ENCODE measurements at regions not wholly inside any gene's neighbourhood (a gene's known extent, or its start where the extent isn't known, plus 50 kb on each side); places are given as distances from the start of the nearest gene placed in this dataset.

DNA sequence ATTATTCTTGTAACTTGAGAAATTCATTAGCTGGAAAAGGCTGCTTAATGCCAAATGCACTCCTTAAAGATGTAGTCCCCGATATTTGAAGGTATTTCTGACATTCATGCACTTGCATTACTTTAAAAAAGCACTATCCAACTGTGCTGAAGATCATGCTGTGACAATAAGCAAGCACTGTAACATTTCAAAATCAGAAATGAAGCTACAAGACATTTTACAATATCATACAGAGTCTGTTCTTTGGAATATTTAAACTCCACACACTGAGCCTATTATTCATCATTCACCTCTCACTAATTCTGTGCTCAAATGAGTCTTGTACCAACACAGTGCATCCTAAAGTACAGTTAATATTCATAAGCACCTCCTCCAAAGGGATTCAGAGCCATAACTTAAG lies 413.2 kb downstream of the CETN3 start:
- TF ChIP-seq, protein P1, sequence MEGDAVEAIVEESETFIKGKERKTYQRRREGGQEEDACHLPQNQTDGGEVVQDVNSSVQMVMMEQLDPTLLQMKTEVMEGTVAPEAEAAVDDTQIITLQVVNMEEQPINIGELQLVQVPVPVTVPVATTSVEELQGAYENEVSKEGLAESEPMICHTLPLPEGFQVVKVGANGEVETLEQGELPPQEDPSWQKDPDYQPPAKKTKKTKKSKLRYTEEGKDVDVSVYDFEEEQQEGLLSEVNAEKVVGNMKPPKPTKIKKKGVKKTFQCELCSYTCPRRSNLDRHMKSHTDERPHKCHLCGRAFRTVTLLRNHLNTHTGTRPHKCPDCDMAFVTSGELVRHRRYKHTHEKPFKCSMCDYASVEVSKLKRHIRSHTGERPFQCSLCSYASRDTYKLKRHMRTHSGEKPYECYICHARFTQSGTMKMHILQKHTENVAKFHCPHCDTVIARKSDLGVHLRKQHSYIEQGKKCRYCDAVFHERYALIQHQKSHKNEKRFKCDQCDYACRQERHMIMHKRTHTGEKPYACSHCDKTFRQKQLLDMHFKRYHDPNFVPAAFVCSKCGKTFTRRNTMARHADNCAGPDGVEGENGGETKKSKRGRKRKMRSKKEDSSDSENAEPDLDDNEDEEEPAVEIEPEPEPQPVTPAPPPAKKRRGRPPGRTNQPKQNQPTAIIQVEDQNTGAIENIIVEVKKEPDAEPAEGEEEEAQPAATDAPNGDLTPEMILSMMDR (IDR thresholded peaks at IDR 0.05; ENCODE audit: borderline replicate concordance, extremely low read depth, insufficient read depth) = no peak
- DNase-seq = no peak

DNA sequence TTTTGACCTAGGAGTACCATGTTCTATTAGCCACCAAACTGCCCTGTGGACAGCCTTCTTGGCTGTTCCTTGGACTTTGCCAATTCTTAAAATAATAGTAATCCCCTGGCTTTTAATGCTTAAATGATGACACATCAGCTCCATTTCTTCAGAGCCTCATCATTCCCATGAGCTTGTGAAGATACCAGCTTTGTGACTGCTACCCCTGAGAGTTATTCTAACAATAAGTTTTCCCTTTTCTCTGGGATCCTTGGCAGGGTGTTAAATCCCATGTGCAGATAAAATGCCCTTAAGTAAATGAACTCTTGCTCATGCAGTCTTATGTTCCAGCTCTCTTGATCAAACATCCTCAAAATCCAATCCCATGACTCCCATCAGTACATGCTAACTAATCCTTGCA lies 415.3 kb downstream of the CETN3 start:
- Histone ChIP-seq H3K9me3 (ENCODE audit: control insufficient read depth in 2 of 3, insufficient read depth in 1 of 3, low read length in 3 of 3) (no peaks in the 10 kb centered on the region), H3K4me3 (ENCODE audit: low read length in 3 of 3) (no peak overlapping the region), H3K27me3 (ENCODE audit: control insufficient read depth, insufficient read depth, low read length) (no peaks in the 10 kb centered on the region), H3K27ac (ENCODE audit: low read depth in 2 of 2, low read length in 2 of 2) (no peak overlapping the region), H3K36me3 (ENCODE audit: control insufficient read depth in 2 of 3, insufficient read depth in 3 of 3, low read length in 3 of 3) (no peaks in the 10 kb centered on the region), H3K9ac (ENCODE audit: low read length in 3 of 3) (no peak overlapping the region), H3K4me1 (ENCODE audit: control insufficient read depth in 2 of 3, insufficient read depth in 2 of 3, low read depth in 1 of 3, low read length in 3 of 3) (no peaks in the 10 kb centered on the region)
- FAIRE-seq = no peak
- intact Hi-C loops (cut with DNase I) = no loop called here
- TF ChIP-seq, protein P1 (IDR thresholded peaks at IDR 0.05; ENCODE audit: borderline replicate concordance, extremely low read depth, insufficient read depth) = no peak
- DNase-seq = no peak

More for the DNA sequence above, 413.2 kb downstream of the CETN3 start:
- no peaks in the 10 kb centered on the region for H3K9me3 ChIP-seq (ENCODE audit: control insufficient read depth in 2 of 3, insufficient read depth in 1 of 3, low read length in 3 of 3)
- no peak overlapping the region for H3K9ac ChIP-seq (ENCODE audit: low read length in 3 of 3)
- no peaks in the 10 kb centered on the region for H3K27me3 ChIP-seq (ENCODE audit: control insufficient read depth, insufficient read depth, low read length)
- no peak overlapping the region for H3K4me3 ChIP-seq (ENCODE audit: low read length in 3 of 3)
- no peaks in the 10 kb centered on the region for H3K4me1 ChIP-seq (ENCODE audit: control insufficient read depth in 2 of 3, insufficient read depth in 2 of 3, low read depth in 1 of 3, low read length in 3 of 3)
- no peaks in the 10 kb centered on the region for H3K36me3 ChIP-seq (ENCODE audit: control insufficient read depth in 2 of 3, insufficient read depth in 3 of 3, low read length in 3 of 3)
- intact Hi-C loops (cut with DNase I) = no loop called here
- no peak overlapping the region for H3K27ac ChIP-seq (ENCODE audit: low read depth in 2 of 2, low read length in 2 of 2)
- no peak for FAIRE-seq

DNA sequence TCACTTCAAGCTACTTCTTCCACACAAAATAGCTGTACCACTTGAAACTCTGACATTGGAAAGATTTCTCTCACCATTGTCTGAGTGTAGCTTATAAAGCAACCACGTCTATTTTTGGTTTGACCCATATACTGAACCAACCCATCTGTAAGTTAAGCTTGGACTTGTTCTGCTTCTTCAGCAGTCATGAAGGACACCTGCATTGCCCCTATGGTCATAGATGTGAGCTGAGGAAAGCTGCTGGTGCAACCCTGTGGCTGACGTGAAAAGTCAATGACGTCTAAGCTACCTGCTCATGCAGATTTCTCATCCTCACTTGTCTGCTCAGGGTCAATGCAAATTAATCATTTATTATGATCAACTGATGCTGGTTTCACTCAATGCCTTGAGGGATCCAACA lies 417.4 kb downstream of the CETN3 start:
- intact Hi-C loops (cut with DNase I) = no loop called here
- Histone ChIP-seq H3K27ac (ENCODE audit: low read depth in 2 of 2, low read length in 2 of 2) (no peak overlapping the region), H3K4me3 (ENCODE audit: low read length in 3 of 3) (no peak overlapping the region), H3K36me3 (ENCODE audit: control insufficient read depth in 2 of 3, insufficient read depth in 3 of 3, low read length in 3 of 3) (no peaks in the 10 kb centered on the region), H3K9me3 (ENCODE audit: control insufficient read depth in 2 of 3, insufficient read depth in 1 of 3, low read length in 3 of 3) (no peaks in the 10 kb centered on the region), H3K4me1 (ENCODE audit: control insufficient read depth in 2 of 3, insufficient read depth in 2 of 3, low read depth in 1 of 3, low read length in 3 of 3) (no peaks in the 10 kb centered on the region), H3K27me3 (ENCODE audit: control insufficient read depth, insufficient read depth, low read length) (no peaks in the 10 kb centered on the region), H3K9ac (ENCODE audit: low read length in 3 of 3) (no peak overlapping the region)
- FAIRE-seq (no peak), DNase-seq (no peak)
- TF ChIP-seq, protein P1 (IDR thresholded peaks at IDR 0.05; ENCODE audit: borderline replicate concordance, extremely low read depth, insufficient read depth) = no peak

DNA sequence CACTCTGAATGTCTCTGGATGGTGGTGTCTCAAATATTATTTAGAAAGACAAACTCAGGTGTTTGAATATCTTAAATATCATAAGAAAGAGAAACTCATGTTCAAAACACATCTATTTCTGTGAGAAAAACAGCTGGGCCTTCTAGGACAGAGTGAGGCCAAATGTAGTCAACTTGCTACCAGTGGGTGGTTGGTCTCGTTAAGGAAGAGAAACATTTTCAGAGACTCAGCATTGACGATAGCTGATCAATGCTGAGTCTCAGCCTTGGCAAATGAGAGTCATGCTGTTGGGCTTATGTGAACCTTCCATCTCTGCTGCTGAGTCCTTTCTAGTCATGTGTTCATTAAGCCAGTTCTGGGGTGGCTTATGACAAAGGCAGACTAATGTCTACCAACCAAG lies 418.0 kb downstream of the CETN3 start:
- DNase-seq (no peak), FAIRE-seq (no peak)
- Histone ChIP-seq H3K36me3 (ENCODE audit: control insufficient read depth in 2 of 3, insufficient read depth in 3 of 3, low read length in 3 of 3) (no peaks in the 10 kb centered on the region), H3K4me1 (ENCODE audit: control insufficient read depth in 2 of 3, insufficient read depth in 2 of 3, low read depth in 1 of 3, low read length in 3 of 3) (no peaks in the 10 kb centered on the region), H3K9ac (ENCODE audit: low read length in 3 of 3) (no peak overlapping the region), H3K27ac (ENCODE audit: low read depth in 2 of 2, low read length in 2 of 2) (no peak overlapping the region), H3K27me3 (ENCODE audit: control insufficient read depth, insufficient read depth, low read length) (no peaks in the 10 kb centered on the region), H3K4me3 (ENCODE audit: low read length in 3 of 3) (no peak overlapping the region), H3K9me3 (ENCODE audit: control insufficient read depth in 2 of 3, insufficient read depth in 1 of 3, low read length in 3 of 3) (no peaks in the 10 kb centered on the region)
- TF ChIP-seq, protein P1 (IDR thresholded peaks at IDR 0.05; ENCODE audit: borderline replicate concordance, extremely low read depth, insufficient read depth) = no peak
- intact Hi-C loops (cut with DNase I) = no loop called here
